HG03354 (cell line): ENCODE measurements at regions not wholly inside any gene's neighbourhood (a gene's known extent, or its start where the extent isn't known, plus 50 kb on each side); places are given as distances from the start of the nearest gene placed in this dataset.

ENCODE experiments used
- ATAC-seq: cut with Tn5 transposase; IDR thresholded peaks from one replicate; pipeline ENCODE4 v1.9.1; 2021; ENCODE audit warnings: mild to moderate bottlenecking; ENCODE audit not compliant: unreplicated experiment, poor library complexity, severe bottlenecking

DNA sequence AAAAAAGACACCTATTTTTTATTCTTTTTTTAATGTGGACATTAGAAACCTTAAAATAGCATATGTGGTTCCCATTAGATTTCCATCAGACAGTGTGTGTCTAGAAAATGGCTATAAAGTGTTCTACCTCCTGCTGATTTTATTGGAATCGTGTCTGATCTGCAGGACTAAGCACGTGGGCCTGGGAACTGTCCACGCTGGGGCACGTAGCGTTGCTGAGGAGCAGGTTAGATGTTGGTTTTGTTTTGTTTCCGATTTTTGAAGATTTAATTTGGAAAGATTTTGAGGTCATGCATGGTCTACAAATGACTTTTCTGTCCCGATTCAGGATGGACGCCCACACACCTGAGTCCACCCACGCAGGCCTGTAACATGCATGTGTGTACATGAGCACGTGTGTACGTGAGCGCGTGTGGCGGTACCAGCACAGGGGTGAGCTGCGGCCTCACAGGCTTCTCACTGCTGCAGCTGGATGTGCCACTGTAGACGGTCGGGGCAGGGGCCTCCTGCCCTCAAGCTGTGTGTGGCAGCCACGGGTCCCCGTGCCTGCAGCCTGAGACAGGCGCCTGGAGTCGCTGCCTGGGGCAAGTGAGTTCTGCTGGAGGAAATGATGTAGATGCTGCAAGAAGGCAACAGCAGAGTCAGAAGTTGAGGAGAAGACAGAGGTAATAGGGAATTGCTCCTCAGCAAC lies 99.7 kb upstream of the CTDP1 start:
- ATAC-seq = no peak

DNA sequence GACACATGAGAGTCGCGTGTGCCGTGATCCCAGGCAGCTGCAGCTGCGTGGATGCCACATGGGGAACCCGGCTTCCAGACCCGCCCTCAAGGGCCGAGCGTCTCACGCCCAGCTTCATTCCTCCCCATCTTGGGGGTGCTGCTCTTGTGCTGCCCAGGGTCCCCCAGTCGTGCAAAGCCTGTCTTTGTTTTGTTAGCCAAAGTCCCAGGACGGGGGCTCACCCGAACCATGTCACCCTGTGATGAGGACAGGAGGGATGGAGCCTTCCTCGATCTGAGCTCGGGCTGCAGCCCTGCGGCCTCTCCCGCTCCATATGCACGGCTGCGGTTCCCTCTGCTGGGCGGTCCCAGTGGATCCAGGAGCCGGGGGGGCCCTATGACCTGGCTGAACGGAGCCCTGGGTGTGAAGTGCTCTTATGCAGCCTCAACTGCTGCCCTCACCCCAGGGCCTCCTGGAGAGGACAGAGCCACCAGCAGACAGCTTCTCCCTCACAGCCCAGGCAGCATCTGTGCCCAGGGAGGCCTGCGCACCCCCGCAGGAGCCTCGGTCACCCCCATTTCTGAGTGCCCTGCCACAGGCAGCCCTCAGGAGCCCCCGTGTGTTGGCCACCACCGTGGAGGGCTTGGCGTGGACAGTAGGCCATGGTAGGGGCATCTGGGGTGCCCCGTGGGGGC lies 99.0 kb upstream of the CTDP1 start:
- ATAC-seq = no peak

DNA sequence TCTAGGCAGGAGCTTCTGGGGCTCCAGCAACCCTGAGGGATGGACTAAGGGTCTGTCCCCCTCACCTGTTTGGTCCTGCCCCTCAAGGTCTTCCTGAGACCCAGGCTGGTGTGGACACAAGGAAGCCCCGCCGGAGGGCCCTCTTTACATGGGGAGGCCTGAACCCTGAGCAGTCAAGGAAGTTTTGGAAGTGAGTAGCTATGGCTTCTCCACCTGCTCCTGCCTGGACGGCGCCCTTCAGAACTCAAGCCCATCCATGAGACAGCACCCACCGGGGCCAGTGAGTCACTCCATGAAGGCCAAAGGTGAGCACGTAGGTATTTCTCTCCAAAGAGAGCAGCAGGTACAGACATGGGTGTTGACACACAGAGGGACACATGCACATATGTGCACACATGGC lies 98.2 kb upstream of the CTDP1 start:
- ATAC-seq = no peak

GRCh38 chr18:79581911-79582310 lies 97.7 kb upstream of the CTDP1 start:
- ATAC-seq = no peak

GRCh38 chr18:79582978-79583377 lies 96.6 kb upstream of the CTDP1 start:
- no peak for ATAC-seq

DNA sequence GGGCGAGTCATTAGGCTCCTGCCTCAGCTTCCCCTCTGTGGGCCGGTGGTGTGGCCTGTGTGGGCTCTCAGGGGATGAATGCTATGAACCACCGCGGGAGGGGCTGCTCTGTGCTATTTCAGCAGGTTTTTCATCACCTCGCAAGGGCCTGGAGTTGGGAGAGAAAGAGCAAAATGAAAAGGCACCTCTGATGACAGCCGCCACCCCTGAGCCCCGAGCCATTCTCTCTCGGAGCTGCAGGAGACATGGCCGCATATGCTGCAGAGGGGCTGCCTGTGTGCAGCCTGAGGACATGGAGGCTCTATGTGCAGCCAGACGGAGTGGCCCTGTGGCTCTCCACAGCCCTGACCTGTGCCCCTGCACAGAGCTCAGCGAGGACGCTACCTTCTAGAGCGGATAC lies 96.2 kb upstream of the CTDP1 start:
- no peak for ATAC-seq

DNA sequence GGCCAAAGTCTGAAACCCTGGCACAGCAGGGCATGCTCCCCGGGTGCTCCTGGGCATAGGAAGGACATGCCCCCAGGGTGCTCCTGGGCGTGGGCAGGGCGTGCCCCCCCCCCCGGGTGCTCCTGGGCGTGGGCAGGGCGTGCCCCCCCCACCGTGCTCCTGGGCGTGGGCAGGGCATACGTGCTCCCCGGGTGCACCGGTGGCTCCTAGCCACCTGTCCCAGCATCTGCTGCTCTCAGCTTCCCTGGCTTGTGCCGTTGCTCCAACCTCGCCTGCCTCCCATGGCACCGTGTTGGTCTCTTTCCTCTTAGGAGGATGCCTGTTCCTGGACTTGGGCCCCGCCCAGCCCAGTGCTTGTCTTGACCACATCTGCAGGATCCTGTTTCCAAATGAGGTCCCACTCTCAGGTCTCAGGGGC lies 95.6 kb upstream of the CTDP1 start:
- no peak for ATAC-seq

- no peak for ATAC-seq
Measured at GRCh38 chr18:79584491-79585394, 94.9 kb upstream of the CTDP1 start.

DNA sequence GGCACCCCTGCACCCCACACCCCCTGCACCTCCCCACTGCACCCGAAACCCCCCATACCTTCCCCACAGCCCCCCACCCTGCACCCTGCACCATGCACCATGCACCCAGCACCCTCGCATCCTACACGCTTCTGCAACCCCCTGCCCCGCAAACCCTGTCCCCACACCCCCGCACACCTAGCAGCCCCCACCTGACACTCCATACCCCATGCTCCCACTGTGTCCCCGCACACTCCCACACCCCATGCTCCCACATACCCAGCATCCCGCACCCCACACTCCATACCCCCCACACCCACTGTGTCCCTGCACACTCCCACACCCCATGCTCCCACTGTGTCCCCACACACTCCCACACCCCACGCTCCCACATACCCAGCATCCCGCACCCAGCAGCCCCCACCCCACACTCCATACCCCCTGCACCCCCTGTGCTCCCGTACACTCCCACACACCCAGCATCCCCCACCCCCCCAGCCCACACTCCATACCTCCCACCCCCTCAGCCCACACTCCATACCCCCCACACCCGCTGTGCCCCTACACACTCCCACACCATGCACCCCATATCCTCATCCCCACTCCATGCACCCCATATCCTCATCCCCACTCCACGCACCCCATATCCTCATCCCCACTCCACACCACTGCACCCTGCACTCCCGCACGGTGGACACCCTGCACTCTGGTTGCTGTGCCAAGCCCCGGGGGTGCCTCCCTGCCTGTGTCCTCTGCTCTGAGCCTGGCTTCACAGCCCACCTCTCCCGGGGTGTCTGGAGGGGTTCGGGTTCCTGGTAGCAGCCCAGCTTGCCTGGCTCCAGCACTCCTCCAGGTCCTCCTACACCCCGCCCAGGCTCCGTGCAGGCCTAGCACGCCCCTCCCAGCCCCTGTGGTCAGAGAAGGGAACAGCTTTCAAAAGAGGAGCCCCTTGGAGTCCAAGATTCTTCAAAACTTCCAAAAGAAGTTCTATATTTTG lies 93.9 kb upstream of the CTDP1 start:
- ATAC-seq = no peak

DNA sequence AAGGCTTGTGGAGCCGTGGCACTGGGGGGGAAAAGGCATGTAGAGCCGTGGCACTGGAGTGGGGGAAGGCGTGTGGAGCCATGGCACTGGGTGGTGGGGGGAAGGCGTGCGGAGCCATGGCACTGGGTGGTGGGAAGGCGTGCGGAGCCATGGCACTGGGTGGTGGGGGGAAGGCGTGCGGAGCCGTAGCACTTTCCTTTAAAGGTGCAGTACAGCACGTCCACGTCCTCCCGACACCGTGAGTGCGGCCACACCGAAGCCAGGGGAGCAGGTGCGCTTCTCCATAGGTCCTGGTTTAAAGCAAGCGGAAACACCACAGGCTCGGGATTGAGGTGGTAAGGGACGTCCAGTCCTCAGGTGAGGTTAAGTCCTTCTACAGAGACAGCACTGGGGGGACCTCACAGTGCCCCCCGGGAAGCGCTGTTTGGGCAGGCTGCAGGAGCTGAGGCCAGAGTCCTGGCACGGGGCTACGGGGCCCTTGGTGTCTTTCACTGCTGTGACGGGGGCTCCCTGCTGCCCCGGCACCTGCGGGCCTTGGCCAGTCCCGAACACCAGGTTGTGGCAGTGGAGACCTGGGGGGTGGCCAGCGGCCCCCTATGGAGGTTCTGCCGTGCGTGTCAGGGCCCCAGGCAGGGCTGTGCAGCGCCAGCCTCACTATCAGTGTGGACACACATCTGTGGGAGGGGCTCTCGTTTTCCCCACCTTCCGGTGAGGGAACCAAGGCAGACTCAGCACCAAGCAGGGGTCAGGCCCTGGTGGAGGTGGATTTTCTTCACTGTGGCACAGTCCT lies 93.0 kb upstream of the CTDP1 start:
- no peak for ATAC-seq

DNA sequence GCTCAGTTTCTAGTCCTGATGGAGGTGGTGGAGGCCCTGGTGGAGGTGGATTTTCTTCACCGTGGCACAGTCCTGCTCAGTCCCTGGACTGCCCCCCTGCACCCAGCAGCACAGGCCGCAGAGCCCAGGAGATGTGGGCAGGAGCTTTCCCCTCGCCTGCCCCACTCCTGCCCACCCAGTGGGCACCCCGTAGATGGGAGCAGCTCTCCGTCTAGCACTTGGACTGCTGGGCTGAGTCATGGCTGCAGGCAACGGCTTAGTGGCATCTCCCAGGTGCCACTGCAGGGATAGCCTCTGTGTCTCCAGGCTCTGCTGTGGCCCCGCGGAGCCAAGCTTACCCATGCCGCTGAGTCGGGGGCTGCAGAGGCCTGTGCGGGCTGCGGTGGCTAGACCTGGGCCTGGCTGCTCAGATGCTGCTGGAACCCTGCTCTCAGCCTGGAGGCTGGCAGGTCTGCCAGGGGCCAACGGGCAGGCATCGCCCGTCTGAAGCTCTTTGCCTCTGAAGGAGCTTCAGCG lies 92.3 kb upstream of the CTDP1 start:
- ATAC-seq = no peak

GRCh38 chr18:79587779-79588635 lies 91.6 kb upstream of the CTDP1 start:
- no peak for ATAC-seq

- no peak for ATAC-seq
Measured at GRCh38 chr18:79588636-79589481, 90.7 kb upstream of the CTDP1 start.

GRCh38 chr18:79589601-79590091 lies 90.0 kb upstream of the CTDP1 start:
- no peak for ATAC-seq

- ATAC-seq = no peak
Measured at GRCh38 chr18:79590191-79591031, 89.2 kb upstream of the CTDP1 start.

DNA sequence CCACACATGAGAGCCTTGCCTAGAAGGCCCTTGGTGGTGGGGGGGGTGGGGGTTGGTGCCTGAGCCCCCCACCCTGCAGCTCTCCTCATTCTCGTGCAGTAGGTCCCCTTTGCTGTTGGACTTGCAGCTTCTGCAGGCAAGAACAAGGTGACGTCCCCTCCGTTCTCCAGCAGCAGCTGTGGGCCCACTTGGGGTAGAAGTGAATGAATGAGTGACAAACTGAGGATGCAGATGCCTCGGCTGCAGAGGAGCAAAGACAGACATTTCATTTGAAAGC lies 88.6 kb upstream of the CTDP1 start:
- ATAC-seq = no peak
